GM12875 (cell line): ENCODE measurements at regions not wholly inside any gene's neighbourhood (a gene's known extent, or its start where the extent isn't known, plus 50 kb on each side); places are given as distances from the start of the nearest gene placed in this dataset.

Experiments
- H3K4me3 ChIP-seq: one replicate; pipeline ENCODE4 v1.5.1; 2011; ENCODE audit warnings: low read depth, low read length, control low read depth
- CTCF ChIP-seq: IDR thresholded peaks from 2 replicates; pipeline ENCODE4 v1.5.1; 2011; ENCODE audit warnings: low read depth, mild to moderate bottlenecking, control low read depth, inconsistent platforms, low read length, moderate library complexity, borderline replicate concordance; ENCODE audit not compliant: insufficient read depth

- no peak for TF ChIP-seq CTCF
Measured at GRCh38 chr6:147829835-147830234, 321.3 kb downstream of the SAMD5 start.

GRCh38 chr6:147831356-147831755, 322.9 kb downstream of the SAMD5 start:
- no peak overlapping the region for H3K4me3 ChIP-seq
- TF ChIP-seq CTCF = no peak

More at GRCh38 chr6:147829835-147830234, 321.3 kb downstream of the SAMD5 start:
- no peak overlapping the region for H3K4me3 ChIP-seq

- no peak overlapping the region for H3K4me3 ChIP-seq
- no peak for TF ChIP-seq CTCF
Measured at GRCh38 chr6:147833607-147834006, 325.1 kb downstream of the SAMD5 start.

- no peak for TF ChIP-seq CTCF
- H3K4me3 ChIP-seq = no peak overlapping the region
Measured at GRCh38 chr6:147834084-147834776, 325.7 kb downstream of the SAMD5 start.

- TF ChIP-seq CTCF = no peak
- no peak overlapping the region for H3K4me3 ChIP-seq
Measured at GRCh38 chr6:147837540-147837939, 329.1 kb downstream of the SAMD5 start.

GRCh38 chr6:147839708-147840610, 331.5 kb downstream of the SAMD5 start:
- TF ChIP-seq CTCF = no peak
- H3K4me3 ChIP-seq = no peak overlapping the region
